ENCODE measurements at regions not wholly inside any gene's neighbourhood (a gene's known extent, or its start where the extent isn't known, plus 50 kb on each side); places are given as distances from the start of the nearest gene placed in this dataset.

- no peak for DNase-seq (ENCODE audit: low read depth)
- H3K4me3 ChIP-seq (ENCODE audit: low read depth, low read length), result no peak overlapping the region
- no peak for TF ChIP-seq CTCF (conservative IDR thresholded peaks at IDR 0.05; ENCODE audit: low read depth, low read length)
These were observed 778.0 kb upstream of the NECTIN3 start for GRCh38 chr3:110293660-110294059.

- no peak for DNase-seq (ENCODE audit: low read depth)
- TF ChIP-seq CTCF (conservative IDR thresholded peaks at IDR 0.05; ENCODE audit: low read depth, low read length), result no peak
- no peak overlapping the region for H3K4me3 ChIP-seq (ENCODE audit: low read depth, low read length)
These were observed 774.7 kb upstream of the NECTIN3 start for GRCh38 chr3:110296885-110297284.

GRCh38 chr3:110301781-110302180, 769.8 kb upstream of the NECTIN3 start:
- DNase-seq (ENCODE audit: low read depth), result no peak
- H3K4me3 ChIP-seq (ENCODE audit: low read depth, low read length), result no peak overlapping the region
- TF ChIP-seq CTCF (conservative IDR thresholded peaks at IDR 0.05; ENCODE audit: low read depth, low read length), result no peak

- DNase-seq (ENCODE audit: low read depth), result no peak
- TF ChIP-seq CTCF (conservative IDR thresholded peaks at IDR 0.05; ENCODE audit: low read depth, low read length), result no peak
These were observed 764.4 kb upstream of the NECTIN3 start for GRCh38 chr3:110307065-110307809.

GRCh38 chr3:110311541-110311940, 760.1 kb upstream of the NECTIN3 start:
- no peak for DNase-seq (ENCODE audit: low read depth)
- no peak overlapping the region for H3K4me3 ChIP-seq (ENCODE audit: low read depth, low read length)
- TF ChIP-seq CTCF (conservative IDR thresholded peaks at IDR 0.05; ENCODE audit: low read depth, low read length), result no peak

More at GRCh38 chr3:110307065-110307809, 764.4 kb upstream of the NECTIN3 start:
- H3K4me3 ChIP-seq (ENCODE audit: low read depth, low read length), result no peak overlapping the region

- TF ChIP-seq CTCF (conservative IDR thresholded peaks at IDR 0.05; ENCODE audit: low read depth, low read length), result peak; percentile 82
- DNase-seq (ENCODE audit: low read depth), result peak; percentile 31
- no peak overlapping the region for H3K4me3 ChIP-seq (ENCODE audit: low read depth, low read length)
These were observed 757.0 kb upstream of the NECTIN3 start for GRCh38 chr3:110314512-110315114.

- no peak overlapping the region for H3K4me3 ChIP-seq (ENCODE audit: low read depth, low read length)
- DNase-seq (ENCODE audit: low read depth), result peak; percentile 50
- no peak for TF ChIP-seq CTCF (conservative IDR thresholded peaks at IDR 0.05; ENCODE audit: low read depth, low read length)
These were observed 753.5 kb upstream of the NECTIN3 start for GRCh38 chr3:110318108-110318507.

Data from epithelial cell of proximal tubule (primary cell).